ENCODE measurements at regions not wholly inside any gene's neighbourhood (a gene's known extent, or its start where the extent isn't known, plus 50 kb on each side); places are given as distances from the start of the nearest gene placed in this dataset.
"Not testable (repeated sequence)": the region's sequence is repeated elsewhere in the genome, so short reads cannot be mapped to it uniquely, and the experiment has no call there.

DNA sequence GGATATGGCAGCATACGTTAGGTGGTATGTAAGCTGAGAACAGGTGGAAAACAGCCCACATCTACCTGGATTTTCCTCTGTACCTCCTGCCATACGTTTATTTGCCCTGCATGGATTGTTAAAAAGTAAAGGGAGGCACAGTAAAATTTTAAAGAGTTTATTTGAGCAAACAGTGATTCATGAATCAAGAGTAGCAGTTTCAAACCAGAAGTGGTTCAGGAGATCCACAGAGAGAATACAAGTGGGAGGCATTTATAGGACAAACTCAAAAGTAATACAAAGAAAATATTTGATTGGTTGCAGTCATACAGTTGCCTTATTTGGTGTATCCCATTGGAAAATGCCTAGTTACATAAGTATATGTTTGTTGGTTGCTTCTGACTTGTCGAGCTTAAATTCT, 117.6 kb downstream of the FAM170A start:
- Histone ChIP-seq H3K36me3 (no peaks in the 10 kb centered on the region), H3K27ac (no peak overlapping the region), H3K4me3 (no peak overlapping the region), H3K9me3 (no peaks in the 10 kb centered on the region), H3K27me3 (no peaks in the 10 kb centered on the region), H3K4me1 (no peaks in the 10 kb centered on the region)
- TF ChIP-seq EP300 (IDR thresholded peaks at IDR 0.05) (no peak), POLR2AphosphoS5 (IDR thresholded peaks at IDR 0.05) (no peak), POLR2A (IDR thresholded peaks at IDR 0.05) (no peak)
- TF ChIP-seq, protein P1, sequence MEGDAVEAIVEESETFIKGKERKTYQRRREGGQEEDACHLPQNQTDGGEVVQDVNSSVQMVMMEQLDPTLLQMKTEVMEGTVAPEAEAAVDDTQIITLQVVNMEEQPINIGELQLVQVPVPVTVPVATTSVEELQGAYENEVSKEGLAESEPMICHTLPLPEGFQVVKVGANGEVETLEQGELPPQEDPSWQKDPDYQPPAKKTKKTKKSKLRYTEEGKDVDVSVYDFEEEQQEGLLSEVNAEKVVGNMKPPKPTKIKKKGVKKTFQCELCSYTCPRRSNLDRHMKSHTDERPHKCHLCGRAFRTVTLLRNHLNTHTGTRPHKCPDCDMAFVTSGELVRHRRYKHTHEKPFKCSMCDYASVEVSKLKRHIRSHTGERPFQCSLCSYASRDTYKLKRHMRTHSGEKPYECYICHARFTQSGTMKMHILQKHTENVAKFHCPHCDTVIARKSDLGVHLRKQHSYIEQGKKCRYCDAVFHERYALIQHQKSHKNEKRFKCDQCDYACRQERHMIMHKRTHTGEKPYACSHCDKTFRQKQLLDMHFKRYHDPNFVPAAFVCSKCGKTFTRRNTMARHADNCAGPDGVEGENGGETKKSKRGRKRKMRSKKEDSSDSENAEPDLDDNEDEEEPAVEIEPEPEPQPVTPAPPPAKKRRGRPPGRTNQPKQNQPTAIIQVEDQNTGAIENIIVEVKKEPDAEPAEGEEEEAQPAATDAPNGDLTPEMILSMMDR (IDR thresholded peaks at IDR 0.05), result no peak
- 55 to 66% methylated on average over 3 of the region's 3 CpGs for WGBS, 2 donors
- no peak for DNase-seq
- intact Hi-C loops (cut with DNase I), result no loop called here

DNA sequence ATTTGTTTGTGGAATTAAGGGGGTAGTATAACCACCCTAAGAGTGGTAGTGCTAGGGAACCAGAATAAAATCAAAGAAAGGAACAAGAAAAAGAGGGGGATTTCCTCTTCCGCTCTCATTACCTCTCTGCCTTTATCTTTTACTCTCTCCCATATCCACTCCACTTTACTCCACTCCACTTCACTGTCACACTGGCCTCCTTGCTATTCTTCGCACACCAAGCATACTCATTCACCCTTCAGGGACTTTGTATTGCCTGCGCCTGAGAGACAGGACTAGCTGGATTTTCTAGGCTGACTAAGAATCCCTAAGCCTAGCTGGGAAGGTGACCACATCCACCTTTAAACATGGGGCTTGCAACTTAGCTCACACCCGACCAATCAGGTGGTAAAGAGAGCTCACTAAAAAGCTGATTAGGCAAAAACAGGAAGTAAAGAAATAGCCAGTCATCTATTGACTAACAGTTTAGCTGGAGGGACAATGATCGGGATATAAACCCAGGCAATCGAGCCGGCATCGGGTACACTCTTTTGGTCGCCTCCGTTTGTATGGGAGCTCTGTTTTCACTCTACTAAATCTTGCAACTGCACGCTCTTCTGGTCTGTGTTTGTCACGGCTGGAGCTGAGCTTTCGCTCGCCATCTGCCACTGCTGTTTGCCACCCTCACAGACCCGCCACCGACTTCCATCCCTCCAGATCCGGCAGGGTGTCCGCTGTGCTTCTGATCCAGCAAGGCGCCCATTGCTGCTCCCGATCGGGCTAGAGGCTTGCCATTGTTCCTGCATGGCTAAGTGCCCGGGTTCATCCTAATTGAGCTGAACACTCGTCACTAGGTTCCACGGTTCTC, 121.8 kb downstream of the FAM170A start:
- Histone ChIP-seq H3K27ac (no peak overlapping the region), H3K4me1 (no peaks in the 10 kb centered on the region), H3K27me3 (no peaks in the 10 kb centered on the region), H3K9me3 (no peaks in the 10 kb centered on the region), H3K36me3 (no peaks in the 10 kb centered on the region), H3K4me3 (no peak overlapping the region)
- DNase-seq, result no peak
- WGBS, 2 donors, result 94 to 95% methylated on average over 24 of the region's 24 CpGs
- intact Hi-C loops (cut with DNase I), result no loop called here
- no peak for TF ChIP-seq POLR2A (IDR thresholded peaks at IDR 0.05)
- TF ChIP-seq, protein P1 (IDR thresholded peaks at IDR 0.05), result no peak
- no peak for TF ChIP-seq EP300 (IDR thresholded peaks at IDR 0.05)
- no peak for TF ChIP-seq POLR2AphosphoS5 (IDR thresholded peaks at IDR 0.05)

DNA sequence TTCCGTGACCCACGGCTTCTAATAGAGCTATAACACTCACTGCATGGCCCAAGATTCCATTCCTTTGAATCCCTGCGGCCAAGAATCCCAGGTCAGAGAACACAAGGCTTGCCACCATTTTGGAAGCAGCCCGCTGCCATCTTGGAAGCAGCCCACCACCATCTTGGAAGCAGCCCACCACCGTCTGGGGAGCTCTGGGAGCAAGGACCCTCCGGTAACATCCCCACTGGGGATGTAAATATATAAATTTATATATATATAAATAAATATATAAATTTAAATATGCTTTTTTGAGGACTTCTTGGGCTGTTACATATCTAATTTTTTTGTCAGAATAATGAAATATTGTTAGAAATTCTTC, 122.4 kb downstream of the FAM170A start:
- WGBS, 2 donors, result 75 to 89% methylated on average over 6 of the region's 6 CpGs
- intact Hi-C loops (cut with DNase I), result no loop called here

DNA sequence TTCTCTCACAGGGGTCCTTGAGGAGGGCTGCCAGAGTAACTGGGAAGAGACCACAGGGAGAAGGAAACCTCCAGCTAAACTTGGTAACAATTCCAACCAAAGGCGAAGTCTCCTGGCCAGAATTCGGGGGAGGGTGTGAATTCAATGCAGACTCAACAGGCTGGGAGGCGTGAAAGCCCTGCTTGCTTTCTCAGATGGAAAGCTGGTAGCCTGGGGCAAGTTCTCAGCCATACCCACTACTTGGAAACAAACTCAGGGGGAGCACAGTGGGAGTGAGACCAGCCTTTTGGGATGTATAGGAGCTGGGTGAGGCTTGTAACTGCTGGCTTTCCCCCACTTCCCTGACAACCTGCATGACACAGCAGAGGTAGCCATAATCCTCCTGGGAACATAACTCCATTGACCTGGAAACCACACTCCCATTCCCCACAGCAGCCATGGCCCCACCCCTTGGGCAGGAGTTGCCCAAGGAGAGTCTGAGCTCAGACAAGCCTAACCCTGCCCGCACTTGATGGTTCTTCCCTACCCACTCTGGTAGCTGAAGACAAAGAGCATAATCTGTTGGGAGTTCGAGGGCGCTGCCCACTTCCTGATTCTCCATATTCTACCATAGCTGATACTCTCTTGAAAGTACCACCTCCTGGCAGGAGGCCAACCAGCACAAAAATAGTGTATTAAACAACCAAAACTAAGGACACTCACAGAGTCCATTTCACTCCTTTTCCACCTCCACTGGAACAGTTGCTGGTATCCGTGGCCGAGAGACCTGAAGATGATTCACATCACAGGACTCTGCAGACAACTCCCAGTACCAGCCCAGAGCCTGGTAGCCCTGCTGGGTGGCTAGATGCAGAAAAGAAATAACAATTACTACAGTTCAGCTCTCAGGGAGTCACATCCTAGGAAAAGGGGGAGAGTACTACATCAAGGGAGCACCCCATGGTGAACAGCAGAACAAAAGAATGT, 123.8 kb downstream of the FAM170A start:
- Histone ChIP-seq H3K4me1 (no peaks in the 10 kb centered on the region), H3K27ac (no peak overlapping the region), H3K9me3 (no peaks in the 10 kb centered on the region), H3K36me3 (no peaks in the 10 kb centered on the region), H3K27me3 (no peaks in the 10 kb centered on the region), H3K4me3 (no peak overlapping the region)
- WGBS, 2 donors, result 91 to 95% methylated on average over 8 of the region's 8 CpGs
- intact Hi-C loops (cut with DNase I), result no loop called here
- DNase-seq, result no peak
- TF ChIP-seq EP300 (IDR thresholded peaks at IDR 0.05), result no peak
- TF ChIP-seq POLR2A (IDR thresholded peaks at IDR 0.05), result no peak

More for the DNA sequence above, 122.4 kb downstream of the FAM170A start:
- no peaks in the 10 kb centered on the region for H3K9me3 ChIP-seq
- no peak overlapping the region for H3K27ac ChIP-seq
- H3K36me3 ChIP-seq, result no peaks in the 10 kb centered on the region
- TF ChIP-seq, protein P1 (IDR thresholded peaks at IDR 0.05), result no peak
- TF ChIP-seq EP300 (IDR thresholded peaks at IDR 0.05) (no peak), POLR2A (IDR thresholded peaks at IDR 0.05) (no peak), POLR2AphosphoS5 (IDR thresholded peaks at IDR 0.05) (no peak)
- no peaks in the 10 kb centered on the region for H3K4me1 ChIP-seq
- H3K27me3 ChIP-seq, result no peaks in the 10 kb centered on the region
- H3K4me3 ChIP-seq, result no peak overlapping the region
- DNase-seq, result no peak

DNA sequence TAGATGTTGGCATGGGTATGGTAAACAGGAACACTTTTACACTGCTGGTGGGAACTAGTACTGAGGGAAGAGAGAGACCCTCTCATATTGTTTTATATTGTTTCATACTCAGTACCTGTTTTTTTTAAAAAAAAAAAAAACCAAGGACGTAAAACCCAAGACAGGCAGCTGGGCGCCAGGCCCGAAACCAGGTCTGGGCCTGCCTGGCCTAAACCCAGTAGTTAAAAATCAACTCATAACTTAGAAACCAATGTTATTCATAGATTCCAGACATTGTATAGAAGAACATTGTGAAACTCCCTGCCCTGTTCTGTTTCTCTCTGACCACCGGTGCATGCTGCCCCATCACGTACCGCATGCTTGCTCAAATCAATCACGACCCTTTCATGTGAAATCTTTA, 125.5 kb downstream of the FAM170A start:
- H3K27ac ChIP-seq; DNase-seq; H3K27me3 ChIP-seq; H3K36me3 ChIP-seq; H3K9me3 ChIP-seq; H3K4me3 ChIP-seq; H3K4me1 ChIP-seq; intact Hi-C loops (cut with DNase I): not testable (repeated sequence)
- WGBS, 2 donors, result 92 to 96% methylated on average over 7 of the region's 7 CpGs

All from sigmoid colon (tissue), 6 donors.